WTC11 (cell line): ENCODE measurements at regions not wholly inside any gene's neighbourhood (a gene's known extent, or its start where the extent isn't known, plus 50 kb on each side); places are given as distances from the start of the nearest gene placed in this dataset.

Experiments used
- ATAC-seq: fragments of 200-7000 bp; cut with Tn5 transposase; 2 replicates; pipeline ENCODE4 v1.10.0; 2021; ENCODE audit warnings: mild to moderate bottlenecking, moderate library complexity
- CTCF ChIA-PET: fragments of 300-600 bp; sonication (Branson Sonifier 250); formaldehyde crosslinking; loops from one replicate; lab custom pipeline; 2021; ENCODE audit warnings: antibody characterized with exemption; lab: Charles Lee
- POLR2A ChIA-PET: fragments of 350-600 bp; sonication (Branson Sonifier 250); formaldehyde crosslinking; loops from one replicate; lab custom pipeline; 2021; ENCODE audit warnings: antibody characterized with exemption; lab: Charles Lee
- DNase-seq: peaks from one replicate; pipeline ENCODE4 v3.0.0; 2021; ENCODE audit warnings: low spot score
- H3K27ac Mint-ChIP-seq: 2 replicates; pipeline ENCODE4 v1.8.0; 2021; ENCODE audit warnings: mixed read lengths
- H3K27me3 Mint-ChIP-seq: 2 replicates; pipeline ENCODE4 v1.8.0; 2021; ENCODE audit warnings: low read depth, mild to moderate bottlenecking, moderate library complexity, mixed read lengths
- H3K36me3 Mint-ChIP-seq: 2 replicates; pipeline ENCODE4 v1.8.0; 2021; ENCODE audit warnings: mixed read lengths
- H3K4me1 Mint-ChIP-seq: 2 replicates; pipeline ENCODE4 v1.8.0; 2022; ENCODE audit warnings: mixed read lengths
- H3K4me3 Mint-ChIP-seq: 2 replicates; pipeline ENCODE4 v1.8.0; 2021; ENCODE audit warnings: mild to moderate bottlenecking, moderate library complexity, mixed read lengths
- H3K9me3 Mint-ChIP-seq: 2 replicates; pipeline ENCODE4 v1.8.0; 2021; ENCODE audit warnings: mixed read lengths
- AFF4 ChIP-seq: sonication (generic); formaldehyde crosslinking; IDR thresholded peaks from 2 replicates; pipeline ENCODE4 v1.8.1; 2023; ENCODE audit warnings: mild to moderate bottlenecking, missing genetic modification reagents, borderline replicate concordance
- AR ChIP-seq: fragments of 250-450 bp; sonication (Bioruptor Pico); IDR thresholded peaks from 2 replicates; pipeline ENCODE4 v1.9.0; 2021; ENCODE audit warnings: mild to moderate bottlenecking
- ATF1 ChIP-seq: sonication (generic); formaldehyde crosslinking; IDR thresholded peaks from 2 replicates; pipeline ENCODE4 v1.8.1; 2023; ENCODE audit warnings: mild to moderate bottlenecking, moderate library complexity, missing genetic modification reagents
- ATF6 ChIP-seq: sonication (generic); formaldehyde crosslinking; IDR thresholded peaks from 2 replicates; pipeline ENCODE4 v1.8.1; 2023; ENCODE audit warnings: mild to moderate bottlenecking, missing genetic modification reagents
- EMX1 ChIP-seq: fragments of 250-450 bp; sonication (Bioruptor Pico); IDR thresholded peaks from 2 replicates; pipeline ENCODE4 v1.8.0; 2021; ENCODE audit warnings: mild to moderate bottlenecking
- ETV6 ChIP-seq: sonication (generic); formaldehyde crosslinking; IDR thresholded peaks from 2 replicates; pipeline ENCODE4 v1.8.1; 2022; ENCODE audit warnings: mild to moderate bottlenecking, missing genetic modification reagents
- FOXP1 ChIP-seq: sonication (generic); formaldehyde crosslinking; IDR thresholded peaks from 2 replicates; pipeline ENCODE4 v1.8.0; 2022; ENCODE audit warnings: missing genetic modification reagents, mild to moderate bottlenecking, moderate library complexity, borderline replicate concordance
- GRHL2 ChIP-seq: fragments of 250-450 bp; sonication (Bioruptor Pico); IDR thresholded peaks from 2 replicates; pipeline ENCODE4 v1.8.0; 2022; ENCODE audit warnings: mild to moderate bottlenecking, moderate library complexity; ENCODE audit not compliant: insufficient replicate concordance, severe bottlenecking
- HMGXB4 ChIP-seq: sonication (generic); formaldehyde crosslinking; IDR thresholded peaks from 2 replicates; pipeline ENCODE4 v1.8.1; 2023; ENCODE audit warnings: mild to moderate bottlenecking, moderate library complexity, missing genetic modification reagents
- IRF1 ChIP-seq: sonication (generic); formaldehyde crosslinking; IDR thresholded peaks from 2 replicates; pipeline ENCODE4 v1.8.0; 2023; ENCODE audit warnings: missing genetic modification reagents
- JAZF1 ChIP-seq: fragments of 250-450 bp; sonication (Bioruptor Pico); IDR thresholded peaks from 2 replicates; pipeline ENCODE4 v1.9.0; 2021; ENCODE audit warnings: moderate library complexity, mild to moderate bottlenecking, inconsistent platforms
- MLX ChIP-seq: sonication (generic); formaldehyde crosslinking; IDR thresholded peaks from 2 replicates; pipeline ENCODE4 v1.8.1; 2023; ENCODE audit warnings: mild to moderate bottlenecking, missing genetic modification reagents, moderate library complexity
- MYBL2 ChIP-seq: sonication (generic); formaldehyde crosslinking; IDR thresholded peaks from 2 replicates; pipeline ENCODE4 v1.8.1; 2023; ENCODE audit warnings: mild to moderate bottlenecking, moderate library complexity, missing genetic modification reagents
- NFE2L1 ChIP-seq: sonication (generic); formaldehyde crosslinking; IDR thresholded peaks from 2 replicates; pipeline ENCODE4 v1.8.1; 2023; ENCODE audit warnings: missing genetic modification reagents
- RELA ChIP-seq: sonication (generic); formaldehyde crosslinking; IDR thresholded peaks from 2 replicates; pipeline ENCODE4 v1.8.1; 2022; ENCODE audit warnings: missing genetic modification reagents, mild to moderate bottlenecking, borderline replicate concordance
- RORB ChIP-seq: fragments of 250-450 bp; sonication (Bioruptor Pico); IDR thresholded peaks from 2 replicates; pipeline ENCODE4 v1.9.0; 2021; ENCODE audit warnings: mild to moderate bottlenecking
- SP1 ChIP-seq: sonication (generic); formaldehyde crosslinking; conservative IDR thresholded peaks from 2 replicates; pipeline ENCODE4 v1.8.1; 2022; ENCODE audit warnings: missing genetic modification reagents
- ZNF416 ChIP-seq: fragments of 250-450 bp; sonication (Bioruptor Pico); IDR thresholded peaks from 2 replicates; pipeline ENCODE4 v1.9.0; 2021; ENCODE audit warnings: mild to moderate bottlenecking, inconsistent platforms
- ZNF671 ChIP-seq: fragments of 250-450 bp; sonication (Bioruptor Pico); IDR thresholded peaks from 2 replicates; pipeline ENCODE4 v1.8.0; 2021; ENCODE audit warnings: mild to moderate bottlenecking

GRCh38 chr6:100188754-100189153, 194.7 kb upstream of the MCHR2 start:
- Mint-ChIP-seq H3K9me3 (no peaks in the 10 kb centered on the region), H3K4me3 (no peak overlapping the region), H3K27me3 (no peaks in the 10 kb centered on the region), H3K4me1 (peaks cover 12% of the 10 kb centered on the region), H3K27ac (no peak overlapping the region)
- ChIA-PET CTCF (no interaction called here), POLR2A (no interaction called here)
- DNase-seq (no peak), ATAC-seq (no peak)
- no peak for TF ChIP-seq ZNF416 (CRISPR knock-in tag)
- no peak for TF ChIP-seq MYBL2 (CRISPR knock-in tag)
- no peak for TF ChIP-seq SP1 (CRISPR knock-in tag)
- TF ChIP-seq ATF1 = no peak
- no peak for TF ChIP-seq FOXP1 (CRISPR knock-in tag)
- TF ChIP-seq NFE2L1 = no peak
- TF ChIP-seq, all 79 proteins: peak for 0
- H3K36me3 Mint-ChIP-seq = no peaks in the 10 kb centered on the region

- Mint-ChIP-seq H3K27me3 (no peaks in the 10 kb centered on the region), H3K4me1 (peaks cover 12% of the 10 kb centered on the region), H3K4me3 (no peak overlapping the region), H3K27ac (no peak overlapping the region), H3K36me3 (no peaks in the 10 kb centered on the region), H3K9me3 (no peaks in the 10 kb centered on the region)
- no peak for DNase-seq
- ATAC-seq = no peak
- POLR2A ChIA-PET = no interaction called here
- TF ChIP-seq AR (no peak), RELA (CRISPR knock-in tag) (no peak), ETV6 (no peak), IRF1 (no peak), RORB (CRISPR knock-in tag) (no peak), EMX1 (CRISPR knock-in tag) (no peak), AFF4 (CRISPR knock-in tag) (no peak)
- CTCF ChIA-PET = interaction anchor here (1.0 kb wide), 1 partner anchor 9 kb away, joined by 4 read pairs; no protein-coding TSS in a partner anchor
Measured at GRCh38 chr6:100186552-100186951, 192.5 kb upstream of the MCHR2 start.

GRCh38 chr6:100185615-100186014, 191.6 kb upstream of the MCHR2 start:
- H3K4me1 Mint-ChIP-seq = peaks cover 12% of the 10 kb centered on the region
- CTCF ChIA-PET = no interaction called here
- ATAC-seq = no peak
- TF ChIP-seq GRHL2 (CRISPR knock-in tag) (no peak), HMGXB4 (CRISPR knock-in tag) (no peak), AR (no peak), ZNF416 (CRISPR knock-in tag) (no peak), MLX (no peak), ZNF671 (no peak), ATF6 (no peak), JAZF1 (no peak)

More at GRCh38 chr6:100185615-100186014, 191.6 kb upstream of the MCHR2 start:
- POLR2A ChIA-PET = no interaction called here
- no peaks in the 10 kb centered on the region for H3K9me3 Mint-ChIP-seq
- no peaks in the 10 kb centered on the region for H3K36me3 Mint-ChIP-seq
- no peaks in the 10 kb centered on the region for H3K27me3 Mint-ChIP-seq
- H3K27ac Mint-ChIP-seq = no peak overlapping the region
- no peak for DNase-seq
- no peak overlapping the region for H3K4me3 Mint-ChIP-seq
